ENCODE measurements at regions not wholly inside any gene's neighbourhood (a gene's known extent, or its start where the extent isn't known, plus 50 kb on each side); places are given as distances from the start of the nearest gene placed in this dataset.

DNA sequence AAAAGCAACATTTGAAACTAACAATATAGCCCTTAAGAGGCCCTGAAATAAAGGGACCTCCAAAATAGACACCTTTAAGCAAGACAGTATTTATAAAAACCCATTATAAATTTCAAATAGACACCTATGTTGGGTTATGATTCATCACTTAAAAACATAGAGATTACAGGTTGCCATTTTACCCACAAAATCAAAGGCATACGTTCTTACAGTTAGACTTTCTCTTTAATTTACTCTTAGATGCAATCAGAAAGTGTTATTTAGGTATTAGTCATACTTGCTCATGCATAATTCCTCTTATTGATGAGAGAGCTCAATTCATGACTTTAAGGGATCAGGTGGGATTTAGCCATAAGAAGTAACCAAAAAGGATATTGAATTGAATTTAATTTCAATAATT, 51.5 kb upstream of the TMEM200A start:
- no peak for DNase-seq

DNA sequence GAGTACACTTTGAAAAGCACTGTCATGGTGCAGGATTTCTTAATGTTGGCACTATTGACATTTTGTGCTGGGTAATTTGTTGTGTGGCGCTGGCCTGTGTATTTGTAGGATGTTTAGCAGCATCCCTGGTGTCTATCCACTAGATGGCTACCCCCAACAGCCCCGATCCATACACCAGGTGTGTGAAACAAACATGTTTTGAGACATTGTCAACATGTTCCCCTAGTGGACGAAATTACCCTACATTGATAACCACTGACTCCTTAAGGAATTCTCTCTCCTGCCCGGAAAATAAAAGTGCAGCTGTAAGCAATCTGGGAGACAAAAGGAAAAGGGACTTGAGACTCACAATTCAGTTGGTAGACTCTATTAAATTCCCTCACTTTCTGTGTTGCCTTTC, 52.6 kb upstream of the TMEM200A start:
- no peak for DNase-seq

DNA sequence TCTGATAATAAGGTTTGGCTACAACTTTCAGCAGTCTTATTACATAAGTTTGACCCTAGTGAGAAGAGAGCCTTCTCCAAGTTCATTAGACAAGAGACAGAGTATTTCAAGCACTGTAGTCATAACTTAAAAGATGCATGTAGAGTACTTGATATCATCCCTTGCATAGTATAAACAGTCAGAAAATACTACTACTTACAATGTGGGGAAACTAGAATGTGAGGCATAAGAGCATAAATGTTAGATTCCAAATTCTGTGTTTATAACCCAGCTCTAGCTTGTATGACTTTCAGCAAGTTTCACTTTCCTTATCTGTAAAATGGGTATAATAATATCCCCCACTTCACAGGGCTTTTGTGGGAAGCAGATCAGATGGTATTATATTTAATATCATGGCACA, 56.8 kb upstream of the TMEM200A start:
- DNase-seq: no peak

DNA sequence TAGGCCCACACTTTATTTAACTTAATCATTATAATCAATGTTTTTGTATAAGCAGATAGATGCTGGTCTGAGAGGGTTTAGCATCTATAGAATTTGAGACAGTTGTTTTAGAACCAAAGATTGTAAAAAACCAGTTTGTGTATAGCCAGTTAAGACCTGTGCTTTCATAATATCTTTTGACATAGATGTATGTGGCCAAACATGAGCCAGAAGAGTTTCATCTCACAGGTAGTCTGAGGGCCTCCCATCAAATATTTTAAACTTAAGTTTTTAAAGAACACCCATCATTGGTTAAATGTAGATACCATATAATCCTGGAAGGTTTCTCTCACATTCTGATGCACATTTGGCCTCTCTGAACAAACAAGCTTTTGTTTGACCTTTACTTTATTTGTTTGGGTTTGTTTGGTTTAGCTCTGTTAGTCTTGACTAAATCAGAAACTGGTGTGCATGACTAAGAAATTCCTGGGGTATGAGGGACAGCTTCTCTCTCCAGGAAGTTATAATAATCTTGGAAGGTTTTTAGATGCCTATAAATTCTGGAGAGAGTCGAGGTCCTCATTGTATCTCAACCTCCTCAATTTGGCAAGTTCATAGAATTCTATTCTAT, 58.0 kb upstream of the TMEM200A start:
- no peak for DNase-seq

DNA sequence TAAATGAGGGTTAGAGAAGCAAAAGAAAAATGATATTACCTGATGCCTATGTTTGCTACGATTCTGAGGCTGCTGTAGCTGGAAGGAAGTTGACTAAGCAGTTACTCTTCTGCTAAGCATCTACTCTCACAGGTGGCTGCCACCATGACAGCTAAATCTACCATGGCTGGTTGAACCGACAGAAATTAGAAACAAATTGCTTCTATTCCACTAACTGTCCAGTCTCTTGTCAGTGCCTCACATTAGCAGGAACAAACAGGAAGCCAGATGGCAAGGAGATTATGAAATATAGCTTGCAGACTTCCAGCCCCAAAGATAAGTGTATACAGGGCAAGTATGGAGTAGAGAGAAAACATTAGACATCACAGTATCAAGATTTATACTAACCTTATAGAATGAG, 59.4 kb upstream of the TMEM200A start:
- DNase-seq: no peak

DNA sequence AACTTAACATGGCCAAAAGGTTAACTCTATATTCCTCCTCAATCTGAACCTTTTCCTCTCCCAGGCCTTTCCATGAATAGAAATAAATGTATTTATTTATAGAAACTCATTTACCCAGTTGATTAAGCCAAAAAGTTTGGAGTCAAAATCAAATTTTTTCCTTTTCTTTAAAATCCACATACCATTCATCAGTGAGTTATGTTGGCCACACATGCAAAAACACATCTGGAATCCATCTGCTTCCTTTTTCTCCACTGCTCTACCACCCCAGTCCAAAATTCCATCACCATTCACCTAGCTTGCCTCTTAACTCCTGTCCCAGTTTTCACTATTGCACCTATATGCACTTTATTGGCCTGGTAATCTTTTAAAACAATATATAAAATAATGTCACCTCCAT, 62.4 kb upstream of the TMEM200A start:
- DNase-seq: no peak

DNA sequence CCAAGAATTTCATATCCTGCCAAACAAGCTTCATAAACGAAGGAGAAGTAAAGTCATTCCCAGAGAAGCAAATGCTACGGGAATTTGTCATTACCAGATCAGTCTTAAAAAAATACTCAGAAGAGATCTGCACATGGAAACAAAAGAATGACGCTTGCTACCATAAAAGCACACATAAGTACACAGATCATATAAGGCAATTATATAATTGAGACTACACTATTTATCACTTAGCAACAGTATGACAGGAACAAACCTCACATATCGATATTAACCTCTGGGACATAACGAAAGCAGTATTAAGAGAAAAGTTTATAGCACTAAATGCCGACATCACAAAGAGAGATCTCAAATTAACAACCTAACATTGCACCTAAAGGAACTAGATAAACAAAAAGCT, 67.6 kb upstream of the TMEM200A start:
- no peak for DNase-seq

DNA sequence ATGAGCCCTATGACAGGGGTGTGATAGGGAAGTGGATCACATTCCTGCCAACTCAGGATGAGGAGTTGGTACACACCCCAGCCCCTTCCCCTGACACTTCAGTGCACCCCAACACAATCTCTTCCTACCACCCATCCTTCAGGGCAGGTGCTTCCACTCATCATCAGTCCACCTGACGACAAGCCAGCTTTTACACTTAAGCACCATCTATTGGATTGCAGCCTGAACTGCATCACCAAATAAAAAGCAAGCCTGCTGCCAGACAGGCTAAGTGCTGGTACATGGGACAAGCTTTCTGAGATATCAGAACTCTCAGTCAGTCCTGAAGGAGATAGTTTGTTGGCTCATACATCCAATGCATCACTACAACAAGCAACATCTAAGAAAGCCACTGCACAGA, 69.0 kb upstream of the TMEM200A start:
- DNase-seq: no peak

DNA sequence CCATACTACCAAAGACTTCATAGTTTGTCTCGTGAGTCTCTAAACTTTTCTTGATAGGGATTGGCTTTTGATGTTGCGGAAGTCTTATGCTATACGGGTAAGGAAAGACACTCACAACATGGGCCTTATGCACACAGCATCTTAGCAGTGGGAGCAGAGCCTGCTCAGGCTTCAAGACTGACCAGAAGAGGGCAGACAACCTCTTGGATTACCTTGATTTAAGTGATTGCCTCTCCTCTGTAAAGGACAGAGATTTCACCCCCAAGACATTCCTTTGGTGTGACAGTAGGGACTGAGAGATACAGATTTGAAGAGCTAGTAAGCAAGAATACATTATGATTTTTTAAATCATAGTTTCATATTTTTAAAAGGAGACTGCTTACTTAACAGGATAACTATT, 71.0 kb upstream of the SAMD3 start:
- peak; percentile 3 for DNase-seq

DNA sequence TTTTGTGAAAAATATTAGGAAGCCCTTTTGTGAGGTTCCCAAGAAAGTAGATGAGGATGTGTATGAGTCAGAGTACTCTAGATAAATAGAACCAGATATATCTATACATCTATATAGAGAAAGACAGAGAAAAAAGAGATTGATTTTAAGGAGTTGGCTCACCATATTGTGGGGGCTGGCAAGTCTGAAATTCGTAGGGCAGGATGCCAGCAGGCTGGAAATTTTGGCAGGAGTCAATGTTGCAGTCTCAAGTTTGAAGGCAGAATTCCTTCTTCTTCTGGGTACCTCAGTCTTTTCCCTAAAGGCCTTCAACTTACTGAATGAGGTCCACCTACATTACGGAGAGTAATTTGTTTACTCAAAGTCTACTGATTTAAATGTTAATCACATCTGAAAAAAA, 65.3 kb upstream of the SAMD3 start:
- DNase-seq: no peak

DNA sequence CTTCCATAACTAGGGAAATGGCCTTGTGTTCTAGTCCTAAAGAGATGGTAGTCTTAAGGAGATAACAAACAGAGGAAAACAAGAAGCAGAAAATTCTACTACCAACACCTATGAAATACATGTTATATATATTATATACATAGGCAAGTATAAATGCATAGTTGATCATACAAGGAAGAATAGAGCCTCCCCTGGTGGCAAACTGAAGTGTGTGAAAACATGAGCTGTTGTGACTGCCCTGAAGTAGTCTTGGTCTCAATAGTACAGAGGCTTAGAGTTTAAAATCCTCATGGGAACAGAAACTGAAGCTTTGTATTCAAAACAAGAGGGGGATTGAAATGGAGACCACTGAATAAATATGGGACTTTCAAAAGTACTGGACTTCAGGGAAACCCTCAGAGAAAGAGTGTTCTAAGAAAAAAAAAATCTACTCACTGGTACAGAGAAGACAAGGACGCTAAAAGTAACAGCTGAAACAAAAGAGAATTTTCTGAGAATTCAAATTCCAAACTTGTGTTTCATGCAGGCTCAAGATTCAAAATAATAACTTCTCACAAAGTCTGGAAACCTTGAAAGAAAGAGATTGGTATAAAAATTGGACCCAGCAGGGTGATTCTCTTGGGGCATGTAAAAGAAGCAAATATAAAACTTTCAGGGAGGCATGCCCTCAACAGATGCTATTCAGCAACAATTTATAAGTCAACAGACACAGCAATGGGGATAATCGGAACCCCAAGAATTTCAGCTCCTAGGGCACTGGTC, 59.7 kb upstream of the SAMD3 start:
- DNase-seq: no peak

DNA sequence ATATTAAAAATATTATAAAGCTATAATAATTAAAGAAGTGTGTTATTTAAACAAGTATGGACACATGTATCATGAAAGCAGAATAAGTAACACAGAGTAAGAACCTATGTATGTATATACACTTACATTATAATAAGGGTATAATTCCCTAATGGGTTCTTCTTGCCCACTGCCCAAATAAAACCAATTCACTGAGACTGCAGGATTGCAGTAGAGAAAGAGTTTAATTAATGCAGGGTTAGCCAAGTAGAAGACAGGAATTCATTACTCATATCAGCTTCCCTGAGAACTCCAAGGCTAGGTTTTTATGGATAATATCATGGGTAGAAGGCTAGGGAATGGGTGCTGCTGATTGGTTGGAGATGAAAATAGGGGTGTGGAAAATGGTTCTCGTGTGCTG, 53.8 kb upstream of the SAMD3 start:
- no peak for DNase-seq

DNA sequence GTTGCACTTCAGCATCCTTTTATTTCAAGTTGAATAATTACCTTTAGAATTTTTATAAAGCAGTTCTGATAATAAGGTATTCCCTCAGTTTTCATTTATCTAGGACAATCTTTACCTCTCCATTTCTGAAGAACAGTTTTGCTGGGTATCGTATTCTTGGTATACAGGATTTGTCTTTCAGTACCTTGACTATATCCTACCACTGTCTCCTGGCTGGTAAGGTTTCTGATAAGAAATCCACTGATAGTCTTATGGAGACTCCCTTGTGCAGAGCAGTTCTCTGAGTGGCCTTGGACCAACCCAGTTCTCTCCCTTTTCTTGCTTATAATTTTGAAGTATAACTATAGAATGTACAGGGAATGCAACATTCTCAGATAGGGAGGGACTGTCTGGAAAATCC, 51.3 kb upstream of the SAMD3 start:
- no peak for DNase-seq

All from suppressor macrophage treated with lipopolysaccharide for 4 hours (primary cell).